ENCODE measurements at regions not wholly inside any gene's neighbourhood (a gene's known extent, or its start where the extent isn't known, plus 50 kb on each side); places are given as distances from the start of the nearest gene placed in this dataset.
"Not testable (repeated sequence)": the region's sequence is repeated elsewhere in the genome, so short reads cannot be mapped to it uniquely, and the experiment has no call there.

DNA sequence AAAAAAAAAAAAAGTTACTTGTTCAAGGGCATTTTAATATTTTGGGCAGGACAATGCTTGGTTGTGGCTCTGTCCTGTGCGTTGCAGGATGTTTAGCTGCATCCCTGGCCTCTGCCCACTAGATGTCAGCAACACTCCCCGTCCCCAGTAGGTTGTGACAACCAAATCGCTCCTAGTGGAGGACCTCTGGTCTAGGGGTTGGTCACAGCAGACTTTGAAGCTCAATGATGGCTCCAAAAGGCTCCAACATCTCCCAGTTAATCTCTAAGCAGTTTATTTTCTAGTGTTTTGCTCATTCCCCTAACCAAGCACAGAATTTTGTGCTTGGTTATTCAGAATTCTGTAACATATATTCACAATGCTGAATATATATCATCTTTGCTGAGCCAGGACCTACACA lies 67.0 kb downstream of the CHRNA1 start:
- intact Hi-C loops (cut with micrococcal nuclease) = loop anchor here (1.0 to 5.0 kb wide), 3 partner anchors 119 to 485 kb away; partner anchors contain the start of genes ATP5MC3 and CHN1

DNA sequence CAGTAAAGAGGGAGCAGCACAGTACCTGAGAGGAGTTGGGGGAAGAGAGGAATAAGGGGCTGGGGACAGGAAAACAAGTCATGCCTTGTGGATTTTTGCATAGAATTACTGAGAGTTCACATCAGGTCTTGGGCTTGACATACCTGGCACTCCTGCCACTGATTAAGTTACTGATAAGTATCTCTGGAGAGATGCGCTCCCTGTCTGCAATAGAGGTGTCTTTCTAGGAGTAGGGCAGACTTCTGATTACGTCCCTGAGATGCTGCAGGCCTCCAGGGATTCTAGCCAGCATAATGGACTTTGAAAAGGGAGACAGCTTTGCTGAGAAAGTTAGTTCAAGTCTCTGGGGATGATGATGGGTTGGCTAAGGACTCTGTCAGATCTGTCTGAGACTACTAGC lies 69.4 kb downstream of the CHRNA1 start:
- intact Hi-C loops (cut with micrococcal nuclease) = loop anchor here (5.0 kb wide), 1 partner anchor 487 kb away; the partner anchor contains the start of gene ATP5MC3

DNA sequence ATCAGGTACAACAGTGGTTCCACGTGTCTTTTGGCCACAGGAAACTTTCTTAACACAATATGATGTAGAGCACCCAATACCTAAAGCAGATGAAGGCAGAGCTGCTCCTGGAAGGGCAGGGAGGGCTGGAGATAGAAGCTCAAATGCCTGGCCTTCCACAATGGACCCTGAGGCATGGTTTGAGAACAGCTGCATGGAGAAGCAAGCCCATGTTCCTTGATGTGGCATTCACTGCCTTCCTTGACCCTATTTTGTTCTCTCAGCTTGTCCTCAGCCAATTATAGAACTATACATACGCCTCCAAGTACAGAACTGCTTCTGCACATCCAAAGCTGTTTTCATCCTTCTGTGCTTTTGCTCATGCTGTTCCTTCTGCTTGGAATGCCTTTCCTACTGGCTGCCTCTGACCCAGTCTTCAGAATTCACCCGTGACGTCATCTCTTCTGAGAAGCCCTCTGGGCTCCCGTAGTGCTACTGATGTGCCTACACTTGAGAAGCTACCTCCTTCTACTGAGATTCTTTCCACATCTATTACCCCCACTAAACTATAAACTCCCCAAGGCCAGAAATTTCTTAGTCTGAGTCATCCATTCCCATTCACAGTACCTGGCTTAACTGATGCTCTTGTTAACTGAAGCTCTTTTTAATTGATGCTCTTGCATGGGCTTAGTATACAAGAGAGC lies 69.9 kb downstream of the CHRNA1 start:
- intact Hi-C loops (cut with micrococcal nuclease) = no loop called here

GRCh38 chr2:174693344-174693743 lies 70.9 kb downstream of the CHRNA1 start:
- intact Hi-C loops (cut with micrococcal nuclease) = no loop called here

DNA sequence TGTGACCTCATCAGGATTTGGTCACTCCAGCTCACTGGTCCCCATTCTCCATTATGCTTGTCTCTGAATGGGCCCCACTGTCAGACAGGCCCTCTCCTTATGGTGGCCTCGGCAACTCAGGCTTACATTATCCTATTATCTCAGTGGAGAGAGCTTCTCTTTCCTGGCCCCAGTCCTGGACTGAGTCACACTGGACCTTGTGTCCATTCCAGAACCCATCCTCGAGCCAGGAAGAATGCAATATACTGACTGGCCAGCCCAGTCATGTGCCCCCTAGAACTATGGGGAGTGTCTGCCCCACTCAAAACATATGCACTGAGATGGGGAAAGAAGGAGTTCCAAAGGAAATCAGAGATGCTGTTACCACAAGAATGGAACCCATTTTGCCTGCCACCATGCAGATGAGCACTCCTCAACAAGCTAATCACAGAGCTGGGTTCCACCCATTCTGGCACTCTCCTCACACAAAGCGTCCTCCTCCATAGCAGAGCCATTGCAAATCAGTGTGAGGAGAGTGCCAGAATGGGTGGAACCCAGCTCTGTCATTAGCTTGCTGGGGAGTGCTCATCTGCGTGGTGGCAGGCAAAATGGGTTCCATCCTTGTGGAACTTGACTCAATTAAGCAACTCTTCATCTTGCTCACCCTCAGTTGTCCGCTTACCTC lies 71.9 kb downstream of the CHRNA1 start:
- intact Hi-C loops (cut with micrococcal nuclease) = no loop called here

- intact Hi-C loops (cut with micrococcal nuclease) = no loop called here
Observed at GRCh38 chr2:174691201-174691779, 73.0 kb downstream of the CHRNA1 start.

DNA sequence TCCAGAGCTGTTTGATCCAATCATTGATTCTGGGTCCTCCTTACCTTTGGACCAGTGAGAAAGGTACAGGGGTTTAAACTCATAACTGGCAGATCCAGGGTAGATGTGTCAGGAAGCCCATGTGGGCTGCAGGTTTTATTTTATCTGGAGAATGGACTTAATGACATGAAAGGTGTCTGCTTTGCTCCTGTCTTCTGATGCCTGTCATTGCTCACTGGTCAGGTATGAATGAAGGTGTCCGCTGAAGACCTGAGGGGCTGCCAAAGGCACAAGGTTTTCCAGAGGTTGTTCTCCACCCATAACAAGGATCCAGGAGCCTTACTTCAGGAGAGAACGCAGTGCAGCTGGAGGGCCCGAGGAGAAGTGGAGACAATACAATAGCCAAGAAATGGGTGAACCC lies 74.2 kb downstream of the CHRNA1 start:
- intact Hi-C loops (cut with micrococcal nuclease) = no loop called here

GRCh38 chr2:174688079-174688478 lies 76.2 kb downstream of the CHRNA1 start:
- intact Hi-C loops (cut with micrococcal nuclease) = loop anchor here (1.0 to 10.0 kb wide), 5 partner anchors 83 to 1317 kb away; partner anchors contain the start of gene LNPK

GRCh38 chr2:174686430-174686829 lies 77.8 kb downstream of the CHRNA1 start:
- intact Hi-C loops (cut with micrococcal nuclease) = loop anchor here (10.0 kb wide), 1 partner anchor 1318 kb away; the partner anchor contains the start of gene LNPK

DNA sequence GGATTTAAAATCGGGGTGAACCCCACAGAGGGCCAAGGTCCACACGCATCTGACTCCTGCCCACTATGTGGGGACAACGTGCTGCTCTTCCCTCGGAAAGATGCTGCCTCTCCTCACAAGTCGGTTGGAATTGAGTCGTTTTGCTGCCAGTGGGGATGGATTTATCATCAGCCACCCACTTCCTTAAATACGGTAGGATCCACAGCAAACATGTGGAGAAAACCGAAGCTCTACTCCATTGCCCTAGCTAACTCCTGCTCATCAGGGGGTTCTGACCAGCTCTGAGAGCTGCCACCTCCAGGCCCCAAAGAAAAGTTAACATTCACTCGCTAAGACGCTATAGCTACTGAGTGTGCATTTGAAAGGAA lies 80.9 kb downstream of the CHRNA1 start:
- intact Hi-C loops (cut with micrococcal nuclease) = loop anchor here (1.0 to 10.0 kb wide), 6 partner anchors 49 to 1321 kb away; partner anchors contain the start of genes LNPK and WIPF1

DNA sequence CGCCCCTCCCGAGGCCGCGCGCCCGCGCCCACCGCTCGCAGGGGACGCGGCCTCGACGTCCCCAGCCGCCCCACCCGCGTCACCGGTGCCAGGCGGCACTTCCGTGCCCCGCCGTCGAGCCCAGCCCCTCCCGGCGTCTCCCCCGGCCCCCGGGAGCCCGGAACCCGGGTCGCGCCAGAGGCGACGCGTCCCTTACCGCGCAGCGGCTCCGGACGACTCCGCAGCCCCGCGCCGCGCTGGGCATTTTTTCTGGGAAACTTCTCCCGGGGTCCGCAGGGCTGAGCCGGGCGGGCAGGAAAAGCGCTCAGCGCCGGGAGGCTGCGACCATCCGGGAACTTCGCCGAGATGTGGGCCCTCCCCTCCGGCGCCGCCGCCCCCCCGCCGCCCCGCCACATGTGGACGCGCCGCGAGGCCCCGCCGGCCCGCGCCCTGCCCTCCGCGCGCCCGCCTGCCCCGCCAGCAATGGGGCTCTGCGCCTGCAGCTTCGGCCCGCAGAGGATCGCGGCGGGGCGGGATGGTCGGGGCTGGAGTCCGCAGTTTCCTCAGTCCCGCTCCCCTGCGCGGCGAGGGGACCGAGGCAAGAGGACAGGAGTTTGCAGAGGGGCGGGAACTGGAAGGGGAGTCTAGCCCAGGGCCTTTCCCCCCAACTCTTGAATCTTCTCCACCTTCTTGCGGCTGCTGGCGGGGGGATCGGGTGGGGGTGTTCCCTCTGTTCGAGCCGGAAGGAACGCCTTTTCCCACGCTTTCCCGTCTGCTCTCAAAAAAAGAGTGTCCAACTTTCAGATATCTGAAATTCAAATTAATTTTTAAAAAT lies 81.5 kb downstream of the CHRNA1 start:
- intact Hi-C loops (cut with micrococcal nuclease) = loop anchor here (1.0 to 10.0 kb wide), 9 partner anchors 48 to 1322 kb away; partner anchors contain the start of genes ATF2, LNPK and WIPF1

GRCh38 chr2:174682007-174682577 lies 82.2 kb downstream of the CHRNA1 start:
- intact Hi-C loops (cut with micrococcal nuclease) = loop anchor here (1.0 to 10.0 kb wide), 6 partner anchors 74 to 1323 kb away; partner anchors contain the start of genes ATF2 and LNPK

- intact Hi-C loops (cut with micrococcal nuclease) = loop anchor here (1.0 to 10.0 kb wide), 6 partner anchors 73 to 1323 kb away; partner anchors contain the start of genes ATF2 and LNPK
Observed at GRCh38 chr2:174681099-174682006, 82.9 kb downstream of the CHRNA1 start.

DNA sequence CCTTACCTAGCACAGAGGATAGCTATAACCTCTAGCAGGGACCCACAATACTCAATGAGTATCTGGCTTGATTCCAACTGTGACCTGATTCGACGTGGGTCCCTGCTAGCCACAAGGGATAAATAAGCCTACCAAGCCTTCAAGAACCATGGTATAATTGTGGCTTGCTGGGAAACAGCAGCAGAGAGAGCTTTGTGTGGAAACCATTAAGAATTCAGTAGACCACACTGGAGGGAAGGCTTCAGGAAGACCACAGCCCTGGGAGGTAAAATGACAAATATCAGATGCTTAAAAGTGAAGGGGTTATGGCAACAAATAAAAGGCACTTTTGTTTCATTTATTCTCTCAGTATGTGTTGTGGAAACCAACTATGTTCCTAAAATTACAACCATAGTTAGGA lies 82.6 kb upstream of the WIPF1 start:
- intact Hi-C loops (cut with micrococcal nuclease) = loop anchor here (5.0 to 10.0 kb wide), 2 partner anchors 718 to 1325 kb away; partner anchors contain the start of gene LNPK

DNA sequence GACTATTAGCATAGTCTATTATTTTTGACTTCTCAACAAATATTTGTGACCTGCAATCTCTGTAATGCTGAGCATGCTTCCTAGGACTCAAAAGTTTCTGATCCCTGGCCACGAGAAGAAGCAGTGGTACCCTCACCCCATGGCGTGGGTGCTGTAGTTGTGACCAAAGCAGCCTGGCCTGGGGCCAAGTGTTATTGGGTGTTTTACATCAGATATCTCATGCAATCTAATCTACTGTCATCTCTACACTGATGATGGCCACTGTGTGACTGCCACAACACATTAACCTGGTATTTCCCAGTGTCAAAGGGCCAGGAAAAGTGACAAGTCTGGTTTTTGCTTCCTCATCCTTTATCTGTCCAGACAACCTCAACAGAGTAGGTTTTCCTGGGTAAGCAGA lies 80.8 kb upstream of the WIPF1 start:
- intact Hi-C loops (cut with micrococcal nuclease) = no loop called here

DNA sequence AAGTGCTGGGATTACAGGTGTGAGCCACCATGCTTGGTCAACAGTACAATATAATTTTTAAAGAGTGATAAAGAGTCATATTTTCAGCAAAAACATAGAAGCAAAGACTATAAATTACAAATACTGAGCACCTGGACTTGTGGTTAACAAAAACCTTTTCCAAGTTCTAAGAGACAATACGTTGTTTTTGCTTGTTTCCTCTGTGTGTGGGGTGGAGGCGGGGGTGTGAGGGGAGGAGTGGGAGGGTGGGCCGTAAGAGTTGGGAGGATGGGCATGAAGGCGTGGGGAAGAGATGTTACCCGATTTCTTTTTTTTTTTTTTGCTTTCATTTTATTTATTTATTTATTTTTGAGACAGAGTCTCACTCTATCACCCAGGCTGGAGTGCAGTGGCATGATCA lies 78.0 kb upstream of the WIPF1 start:
- intact Hi-C loops (cut with micrococcal nuclease) = loop anchor here (2.0 kb wide), 1 partner anchor 17 kb away; no protein-coding TSS in a partner anchor

- intact Hi-C loops (cut with micrococcal nuclease) = no loop called here
Observed at GRCh38 chr2:174673876-174674275, 76.3 kb upstream of the WIPF1 start.

DNA sequence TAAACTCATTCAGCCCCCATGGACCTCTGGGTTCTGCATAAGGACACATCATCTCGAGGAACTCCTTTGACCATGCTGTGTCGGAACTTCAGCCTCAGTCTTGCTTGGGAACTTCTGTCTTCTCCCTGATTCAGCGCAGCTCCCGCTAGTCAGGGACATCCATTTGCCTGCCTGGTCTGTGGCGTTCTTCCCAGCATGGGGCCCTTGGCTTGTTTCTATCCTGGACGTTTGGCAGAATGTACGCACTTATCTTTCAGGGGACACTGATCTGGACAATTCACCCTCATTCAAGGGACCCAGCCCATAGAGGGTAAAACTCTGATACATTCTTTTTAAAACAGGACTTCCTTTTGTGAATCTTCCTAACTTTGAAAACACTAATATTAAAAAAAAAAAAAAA lies 75.8 kb upstream of the WIPF1 start:
- intact Hi-C loops (cut with micrococcal nuclease) = no loop called here

DNA sequence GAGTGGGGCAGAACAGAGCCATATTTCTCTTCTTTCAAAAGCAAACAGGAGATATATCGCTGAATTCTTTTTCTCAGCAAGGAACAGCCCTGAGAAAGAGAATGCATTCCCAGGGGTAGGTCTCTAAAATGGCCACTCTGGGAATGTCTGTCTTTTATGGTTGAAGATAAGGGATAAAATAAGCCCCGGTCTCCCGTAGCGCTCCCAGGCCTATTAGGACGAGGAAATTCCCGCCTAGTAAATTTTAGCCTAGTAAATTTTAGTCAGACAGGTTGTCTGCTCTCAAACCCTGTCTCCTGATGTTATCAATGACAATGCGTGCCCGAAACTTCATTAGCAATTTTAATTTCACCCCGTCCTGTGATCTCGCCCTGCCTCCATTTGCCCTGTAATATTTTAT lies 73.9 kb upstream of the WIPF1 start:
- intact Hi-C loops (cut with micrococcal nuclease) = not testable (repeated sequence)

DNA sequence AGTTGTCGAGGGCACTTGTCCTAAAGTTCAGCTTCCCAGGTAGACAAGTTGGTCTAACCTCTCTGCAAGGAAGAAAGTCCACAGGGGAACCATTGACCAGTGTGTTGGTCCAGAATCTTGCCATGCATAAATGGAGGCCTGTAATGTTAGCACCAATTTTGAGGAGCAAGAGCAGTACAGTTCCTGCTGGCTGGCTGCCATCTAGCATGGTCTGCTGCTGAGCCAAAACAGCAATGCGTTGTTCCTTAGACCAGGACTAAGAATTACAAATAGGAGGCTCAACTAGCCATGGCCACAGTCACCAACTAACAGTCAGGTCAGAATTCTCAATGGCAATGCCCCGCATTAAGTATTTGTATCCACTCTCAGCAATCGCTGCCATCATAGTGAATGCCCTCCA lies 72.8 kb upstream of the WIPF1 start:
- intact Hi-C loops (cut with micrococcal nuclease) = no loop called here

Data from T-helper 1 cell treated with Interleukin-12 subunit alpha and Interleukin-12 subunit beta and Interleukin-4 antibody, amounts not matched to agents 30 ng/mL and 1 ng/mL, for 36 hours (primary cell).